ENCODE measurements at regions not wholly inside any gene's neighbourhood (a gene's known extent, or its start where the extent isn't known, plus 50 kb on each side); places are given as distances from the start of the nearest gene placed in this dataset.
"Not testable (repeated sequence)": the region's sequence is repeated elsewhere in the genome, so short reads cannot be mapped to it uniquely, and the experiment has no call there.

DNA sequence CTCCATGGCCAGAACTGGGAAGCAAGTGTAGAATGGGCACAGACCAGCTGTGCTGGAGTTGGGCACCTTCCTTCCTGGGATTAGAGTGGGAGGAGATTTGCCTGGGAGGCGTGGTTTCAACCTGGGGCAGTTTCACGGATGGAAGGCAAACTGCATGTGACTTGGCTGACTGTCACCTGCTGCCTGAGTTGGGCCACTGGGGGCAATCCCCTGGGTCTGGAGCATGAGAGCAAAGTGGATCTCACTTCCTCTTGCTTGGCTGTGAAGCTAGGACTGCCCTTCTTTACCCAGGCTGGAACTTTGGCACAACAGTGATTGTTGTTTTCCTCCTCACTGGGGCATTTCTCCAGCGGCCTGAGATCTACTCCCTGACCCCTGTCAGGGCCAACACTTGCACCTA, 1247.0 kb upstream of the EPHA6 start:
- DNase-seq (ENCODE audit: low spot score in 2 of 2), result no peak
- H3K4me3 ChIP-seq, result no peak overlapping the region

GRCh38 chr3:95586754-95587153, 1227.6 kb upstream of the EPHA6 start:
- Histone ChIP-seq H3K27ac (no peak overlapping the region), H3K9me3 (no peaks in the 10 kb centered on the region), H3K36me3 (no peaks in the 10 kb centered on the region), H3K4me3 (no peak overlapping the region), H3K27me3 (no peaks in the 10 kb centered on the region), H3K4me1 (no peaks in the 10 kb centered on the region)
- WGBS, result 59% methylated on average over 2 of the region's 2 CpGs
- no peak for TF ChIP-seq EP300 (IDR thresholded peaks at IDR 0.05)
- no peak for TF ChIP-seq POLR2AphosphoS5 (IDR thresholded peaks at IDR 0.05)
- TF ChIP-seq POLR2A (IDR thresholded peaks at IDR 0.05), result no peak
- no peak for TF ChIP-seq CTCF (IDR thresholded peaks at IDR 0.05)
- DNase-seq (ENCODE audit: low spot score in 2 of 2), result no peak

More for the DNA sequence above, 1247.0 kb upstream of the EPHA6 start:
- WGBS, result 41% methylated on average over 2 of the region's 3 CpGs
- Histone ChIP-seq H3K27ac (no peak overlapping the region), H3K27me3 (no peaks in the 10 kb centered on the region), H3K9me3 (peaks cover 3% of the 10 kb centered on the region), H3K36me3 (no peaks in the 10 kb centered on the region), H3K4me1 (no peaks in the 10 kb centered on the region)
- TF ChIP-seq POLR2A (IDR thresholded peaks at IDR 0.05) (no peak), POLR2AphosphoS5 (IDR thresholded peaks at IDR 0.05) (no peak), CTCF (IDR thresholded peaks at IDR 0.05) (no peak), EP300 (IDR thresholded peaks at IDR 0.05) (no peak)

- 79% methylated on average over 8 of the region's 8 CpGs for WGBS
- H3K4me3 ChIP-seq; H3K4me1 ChIP-seq; H3K27me3 ChIP-seq; H3K36me3 ChIP-seq; H3K9me3 ChIP-seq; DNase-seq (ENCODE audit: low spot score in 2 of 2); H3K27ac ChIP-seq: not testable (repeated sequence)
Measured at GRCh38 chr3:95587641-95588040, 1226.8 kb upstream of the EPHA6 start.

DNA sequence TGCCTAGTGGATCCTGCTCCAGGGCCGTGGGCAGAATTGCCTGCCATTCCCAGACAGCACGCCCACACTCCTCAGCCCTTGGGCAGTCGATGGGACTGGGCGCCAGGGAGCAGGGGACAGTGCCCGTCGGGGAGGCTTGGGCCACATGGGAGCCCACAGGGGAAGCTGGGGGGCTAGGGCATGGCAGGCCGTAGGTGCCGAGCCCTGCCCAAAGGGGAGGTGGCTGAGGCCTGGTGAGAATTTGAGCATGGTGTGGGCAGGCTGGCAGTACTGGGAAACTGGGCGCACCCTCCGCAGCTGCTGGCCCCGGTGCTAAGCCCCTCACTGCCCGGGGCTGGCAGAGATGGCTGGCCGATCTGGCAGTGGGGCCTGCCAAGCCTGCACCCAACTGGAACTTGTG, 1225.9 kb upstream of the EPHA6 start:
- WGBS, result 0% methylated on average over 1 of the region's 13 CpGs
- H3K27ac ChIP-seq, result no peak overlapping the region
- TF ChIP-seq EP300 (IDR thresholded peaks at IDR 0.05) (no peak), POLR2AphosphoS5 (IDR thresholded peaks at IDR 0.05) (no peak), POLR2A (IDR thresholded peaks at IDR 0.05) (no peak), CTCF (IDR thresholded peaks at IDR 0.05) (no peak)

DNA sequence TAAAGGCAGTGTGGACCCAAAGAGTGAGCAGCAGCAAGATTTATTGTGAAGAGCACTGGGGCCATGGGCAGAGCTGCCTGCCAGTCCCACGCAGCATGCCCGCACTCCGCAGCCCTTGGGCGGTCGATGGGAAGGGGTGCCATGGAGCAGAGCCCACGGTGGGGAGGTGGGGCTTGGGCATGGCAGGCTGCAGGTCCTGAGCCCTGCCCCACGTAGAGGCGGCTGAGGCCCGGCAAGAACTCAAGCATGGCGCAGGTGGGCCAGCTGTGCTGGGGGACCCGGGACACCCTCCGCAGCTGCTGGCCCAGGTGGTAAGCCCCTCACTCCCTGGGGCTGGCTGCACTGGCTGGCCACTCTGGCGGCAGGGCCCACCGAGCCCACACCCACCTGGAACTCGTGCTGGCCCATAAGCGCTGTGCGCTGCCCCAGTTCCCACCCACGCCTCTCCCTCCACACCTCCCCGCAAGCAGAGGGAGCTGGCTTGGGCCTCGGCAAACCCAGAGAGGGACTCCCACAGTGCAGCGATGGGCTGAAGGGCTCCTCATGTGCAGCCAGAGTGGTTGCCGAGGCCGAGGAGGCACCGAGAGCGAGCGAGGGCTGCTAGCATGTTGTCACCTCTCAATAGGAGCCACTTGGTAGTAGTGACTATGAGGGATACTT, 1218.8 kb upstream of the EPHA6 start:
- Histone ChIP-seq H3K4me3 (no peak overlapping the region), H3K27ac (no peak overlapping the region), H3K4me1 (no peaks in the 10 kb centered on the region), H3K9me3 (peaks cover 4% of the 10 kb centered on the region), H3K27me3 (no peaks in the 10 kb centered on the region), H3K36me3 (no peaks in the 10 kb centered on the region)
- WGBS, result 100% methylated on average over 5 of the region's 26 CpGs
- DNase-seq (ENCODE audit: low spot score in 2 of 2), result peak in 1 of 2 donors; percentile 44
- TF ChIP-seq EP300 (IDR thresholded peaks at IDR 0.05) (no peak), POLR2A (IDR thresholded peaks at IDR 0.05) (no peak), POLR2AphosphoS5 (IDR thresholded peaks at IDR 0.05) (no peak), CTCF (IDR thresholded peaks at IDR 0.05) (no peak)

More for the DNA sequence above, 1225.9 kb upstream of the EPHA6 start:
- Histone ChIP-seq H3K9me3 (no peaks in the 10 kb centered on the region), H3K36me3 (no peaks in the 10 kb centered on the region), H3K4me1 (no peaks in the 10 kb centered on the region), H3K27me3 (no peaks in the 10 kb centered on the region), H3K4me3 (no peak overlapping the region)
- peak in 1 of 2 donors; percentile 68 for DNase-seq (ENCODE audit: low spot score in 2 of 2)

GRCh38 chr3:95607926-95608325, 1206.5 kb upstream of the EPHA6 start:
- H3K9me3 ChIP-seq, result peaks cover 15% of the 10 kb centered on the region
- H3K4me3 ChIP-seq, result no peak overlapping the region
- DNase-seq (ENCODE audit: low spot score in 2 of 2), result no peak
- no peaks in the 10 kb centered on the region for H3K36me3 ChIP-seq
- WGBS, result 89% methylated on average over 1 of the region's 1 CpG
- H3K27me3 ChIP-seq, result no peaks in the 10 kb centered on the region
- no peaks in the 10 kb centered on the region for H3K4me1 ChIP-seq
- TF ChIP-seq POLR2AphosphoS5 (IDR thresholded peaks at IDR 0.05) (no peak), POLR2A (IDR thresholded peaks at IDR 0.05) (no peak), CTCF (IDR thresholded peaks at IDR 0.05) (no peak), EP300 (IDR thresholded peaks at IDR 0.05) (no peak)
- H3K27ac ChIP-seq, result no peak overlapping the region
